HepG2 (cell line): ENCODE measurements at regions not wholly inside any gene's neighbourhood (a gene's known extent, or its start where the extent isn't known, plus 50 kb on each side); places are given as distances from the start of the nearest gene placed in this dataset.

Experiments used
- ATAC-seq: fragments of 200-7000 bp; cut with Tn5 transposase; 3 replicates; pipeline ENCODE4 v1.9.1; 2020; ENCODE audit warnings: mild to moderate bottlenecking, moderate library complexity
- BruUV-seq: library from RNA; stranded (reverse); fragments of 400-500 nt; replicated peaks from 2 replicates; lab custom pipeline; 2021; lab: Mats Ljungman, UMichigan
- CTCF ChIA-PET: fragments of 300-600 bp; formaldehyde crosslinking; extraction: SDS; loops from one replicate; lab custom pipeline; 2021; ENCODE audit warnings: low total read pairs, inconsistent platforms, low intra/inter-chr PET ratio; lab: Yijun Ruan, JAX
- POLR2A ChIA-PET: fragments of 350-600 bp; sonication (Branson Sonifier 250); formaldehyde crosslinking; loops from one replicate; lab custom pipeline; 2020; ENCODE audit warnings: antibody characterized with exemption, inconsistent platforms; lab: Yijun Ruan, JAX
- DNase-seq: peaks from one replicate; pipeline ENCODE4 v3.0.0-alpha.2; 2015; ENCODE audit warnings: low spot score
- FAIRE-seq: peaks from 3 replicates; lab custom pipeline; 2011; peaks lifted over from hg19 to GRCh38; lab: Jason Lieb, UNC
- H2AFZ ChIP-seq: one replicate; pipeline ENCODE4 v1.6.1; 2011; ENCODE audit warnings: low read length, inconsistent platforms
- H3K27ac ChIP-seq: fragments of 300-600 bp; 3 replicates; pipeline ENCODE4 v1.8.0; 2011; ENCODE audit warnings: mixed run types, mild to moderate bottlenecking, mixed read lengths, low read length, inconsistent platforms; ENCODE audit not compliant: insufficient read depth; ENCODE audit errors: extremely low read length
- H3K27me3 ChIP-seq, 2 experiments: fragments of 200-600 bp in 1 of 2; 2 replicates in 1 of 2; 3 replicates in 1 of 2; pipeline versions ENCODE4 v1.6.0 to v1.8.0; 2011; ENCODE audit warnings: low read length in 2 of 2, mild to moderate bottlenecking in 2 of 2, moderate library complexity in 2 of 2, inconsistent platforms in 1 of 2; ENCODE audit not compliant: insufficient read depth in 2 of 2, control insufficient read depth in 1 of 2
- H3K36me3 ChIP-seq, 2 experiments: fragments of 200-600 bp in 1 of 2; replicated peaks in 1 of 2; 2 replicates in 1 of 2; 3 replicates in 1 of 2; pipeline versions ENCODE4 v1.5.1 to v1.8.0; 2011; ENCODE audit warnings: low read length in 2 of 2, inconsistent platforms in 1 of 2; ENCODE audit not compliant: insufficient read depth in 2 of 2, control insufficient read depth in 1 of 2
- H3K4me1 ChIP-seq: 2 replicates; pipeline ENCODE4 v1.5.1; 2012; ENCODE audit warnings: low read length, inconsistent platforms; ENCODE audit not compliant: insufficient read depth
- H3K4me2 ChIP-seq: 2 replicates; pipeline ENCODE4 v1.6.0; 2011; ENCODE audit warnings: low read depth, low read length, inconsistent platforms
- H3K4me3 ChIP-seq, 3 experiments: fragments of 200-600 bp in 1 of 3; sonication (generic), shearing (Covaris generic) in 1 of 3; replicated peaks in 1 of 3; 2 replicates each; pipeline ENCODE4 v1.5.1; 2011 to 2016; ENCODE audit warnings: low read length in 3 of 3, inconsistent platforms in 2 of 3, low read depth in 2 of 3, mild to moderate bottlenecking in 2 of 3, control low read depth in 1 of 3, mixed read lengths in 1 of 3; ENCODE audit not compliant: insufficient read depth in 1 of 3
- H3K79me2 ChIP-seq: one replicate; pipeline ENCODE4 v1.6.1; 2011; ENCODE audit warnings: low read length, inconsistent platforms; ENCODE audit not compliant: insufficient read depth
- H3K9ac ChIP-seq: 2 replicates; pipeline ENCODE4 v1.6.0; 2011; ENCODE audit warnings: mild to moderate bottlenecking, low read depth, low read length, inconsistent platforms; ENCODE audit not compliant: insufficient read depth
- H3K9me3 ChIP-seq: 2 replicates; pipeline ENCODE4 v1.5.1; 2012; ENCODE audit warnings: mild to moderate bottlenecking, low read length
- H4K20me1 ChIP-seq: 2 replicates; pipeline ENCODE4 v1.6.0; 2011; ENCODE audit warnings: inconsistent platforms, mild to moderate bottlenecking, low read length, moderate library complexity; ENCODE audit not compliant: insufficient read depth
- AKAP8 ChIP-seq: sonication (generic); formaldehyde crosslinking; IDR thresholded peaks from 2 replicates; pipeline ENCODE4 v1.5.1; 2020; ENCODE audit warnings: mild to moderate bottlenecking, missing genetic modification reagents
- HNRNPK ChIP-seq: fragments of 200-400 bp; formaldehyde crosslinking; IDR thresholded peaks from 2 replicates; pipeline ENCODE4 v1.6.1; 2018; ENCODE audit warnings: low read length, low read depth, moderate library complexity, mild to moderate bottlenecking; ENCODE audit not compliant: poor library complexity, severe bottlenecking
- IRF9 ChIP-seq: sonication (generic); formaldehyde crosslinking; IDR thresholded peaks from 2 replicates; pipeline ENCODE4 v1.8.0; 2022; ENCODE audit warnings: missing genetic modification reagents, mild to moderate bottlenecking, borderline replicate concordance
- JARID2 ChIP-seq: sonication (generic); formaldehyde crosslinking; IDR thresholded peaks from 2 replicates; pipeline ENCODE4 v1.8.1; 2023; ENCODE audit warnings: missing genetic modification reagents, inconsistent platforms; ENCODE audit not compliant: insufficient replicate concordance
- KAT8 ChIP-seq: IDR thresholded peaks from 2 replicates; pipeline ENCODE4 v1.6.1; 2016; ENCODE audit warnings: missing genetic modification reagents, missing compliant biosample characterization
- MATR3 ChIP-seq: sonication (generic); formaldehyde crosslinking; IDR thresholded peaks from 2 replicates; pipeline ENCODE4 v1.4.0; 2020; ENCODE audit warnings: missing genetic modification reagents
- POLR2AphosphoS2 ChIP-seq: IDR thresholded peaks from 2 replicates; pipeline ENCODE4 v1.6.1; 2011; ENCODE audit warnings: low read depth, low read length, improper control_type of control experiment
- STAG1 ChIP-seq: sonication (generic); formaldehyde crosslinking; IDR thresholded peaks from 2 replicates; pipeline ENCODE4 v1.4.0; 2020; ENCODE audit warnings: missing genetic modification reagents
- ZFP36L1 ChIP-seq: sonication (generic); formaldehyde crosslinking; IDR thresholded peaks from 2 replicates; pipeline ENCODE4 v1.8.0; 2022; ENCODE audit warnings: mild to moderate bottlenecking, missing genetic modification reagents, moderate library complexity
- ZNF33A ChIP-seq: sonication (generic); formaldehyde crosslinking; IDR thresholded peaks from 2 replicates; pipeline ENCODE4 v1.5.1; 2020; ENCODE audit warnings: missing genetic modification reagents, mild to moderate bottlenecking, moderate library complexity, borderline replicate concordance
- WGBS: methylation state at CpG from one replicate; pipeline ENCODE4 v1.1.6; 2017; ENCODE audit warnings: low lambda C conversion rate; 5-methylcytosine and 5-hydroxymethylcytosine counted together
- in situ Hi-C: cut with HindIII; loops from 2 replicates; pipeline ENCODE4 v1.10.0; 2017; ENCODE audit warnings: low pct_unique_long_range_greater_than_20kb; ENCODE audit not compliant: extremely low pct_ligation_motif_present
- intact Hi-C: fragments of 100-400 bp; cut with micrococcal nuclease; formaldehyde crosslinking; loops from one replicate; pipeline ENCODE4 v1.10.0; 2022; ENCODE audit not compliant: unreplicated experiment

DNA sequence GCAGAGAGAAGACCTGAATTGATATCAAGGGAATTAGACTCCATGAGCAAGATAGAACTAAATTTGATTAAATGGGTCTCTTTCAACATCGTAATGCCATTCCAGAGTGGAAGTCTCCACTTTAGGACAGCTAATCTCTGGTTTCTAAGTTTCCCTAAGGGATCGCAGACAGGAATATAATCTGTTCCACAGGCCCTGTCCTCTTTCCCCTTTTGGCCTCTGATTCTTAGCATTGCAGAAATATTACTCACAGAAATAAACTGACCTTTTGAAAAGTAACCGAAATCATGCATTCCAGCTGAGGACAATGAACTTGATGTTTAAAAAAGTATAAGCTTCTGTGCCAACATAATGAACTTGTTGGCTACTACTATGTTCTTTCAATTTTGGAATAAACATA lies 227.8 kb downstream of the ETS1 start:
- in situ Hi-C loops (no loop called here), intact Hi-C loops (no loop called here)
- BruUV-seq = no TSS peak
- POLR2A ChIA-PET = no interaction called here
- H3K36me3 ChIP-seq = no peaks in the 10 kb centered on the region
- FAIRE-seq = no peak
- H3K27me3 ChIP-seq = no peaks in the 10 kb centered on the region; a peak in 1 of 5 replicates
- DNase-seq = no peak
- H3K4me2 ChIP-seq = no peak overlapping the region
- no peak overlapping the region for H3K9ac ChIP-seq
- TF ChIP-seq HNRNPK = no peak
- TF ChIP-seq POLR2AphosphoS2 = no peak
- TF ChIP-seq ZFP36L1 (CRISPR knock-in tag) = no peak
- no peak for TF ChIP-seq MATR3 (CRISPR knock-in tag)
- no peak for TF ChIP-seq JARID2 (CRISPR knock-in tag)
- TF ChIP-seq IRF9 (CRISPR knock-in tag) = no peak
- TF ChIP-seq ZNF33A (CRISPR knock-in tag) = no peak
- TF ChIP-seq KAT8 (CRISPR knock-in tag) = no peak
- TF ChIP-seq AKAP8 (CRISPR knock-in tag) = no peak
- no peak for TF ChIP-seq STAG1 (CRISPR knock-in tag)
- H3K79me2 ChIP-seq = no peaks in the 10 kb centered on the region
- ATAC-seq = no peak
- H3K4me1 ChIP-seq = no peaks in the 10 kb centered on the region
- no peak overlapping the region for H3K27ac ChIP-seq
- CTCF ChIA-PET = no interaction called here
- no peak overlapping the region for H2AFZ ChIP-seq
- WGBS = 21% methylated on average over 3 of the region's 3 CpGs
- H4K20me1 ChIP-seq = no peaks in the 10 kb centered on the region
- H3K4me3 ChIP-seq = no peak overlapping the region
- H3K9me3 ChIP-seq = no peaks in the 10 kb centered on the region
